B cell (primary cell): ENCODE measurements at regions not wholly inside any gene's neighbourhood (a gene's known extent, or its start where the extent isn't known, plus 50 kb on each side); places are given as distances from the start of the nearest gene placed in this dataset.

Experiments used
- ATAC-seq: fragments of 200-7000 bp; cut with Tn5 transposase; one replicate; pipeline ENCODE4 v1.10.0; 2021; ENCODE audit warnings: low read depth, mild to moderate bottlenecking, moderate number of reproducible peaks, moderate library complexity
- CTCF ChIA-PET: fragments of 350-600 bp; sonication (Branson Sonifier 250); formaldehyde crosslinking; loops from one replicate; lab custom pipeline; 2021; ENCODE audit warnings: antibody characterized with exemption, inconsistent platforms; lab: Charles Lee
- POLR2A ChIA-PET: fragments of 350-600 bp; sonication (Branson Sonifier 250); formaldehyde crosslinking; loops from one replicate; lab custom pipeline; 2021; ENCODE audit warnings: antibody characterized with exemption; lab: Charles Lee
- DNase-seq: peaks from one replicate; pipeline ENCODE4 v3.0.0; 2013
- H2AFZ ChIP-seq: 2 replicates; pipeline ENCODE4 v1.6.1; 2012; ENCODE audit warnings: mild to moderate bottlenecking, low read depth, low read length; ENCODE audit not compliant: insufficient read depth, poor library complexity, severe bottlenecking
- H3K27ac ChIP-seq, 2 donors: 1 replicate in 1 of 2; 2 replicates in 1 of 2; pipeline ENCODE4 v1.5.1; 2012 to 2013; ENCODE audit warnings: low read length in 2 of 2, mild to moderate bottlenecking in 2 of 2, moderate library complexity in 1 of 2
- H3K27me3 ChIP-seq, 4 experiments: fragments of 200-600 bp in 1 of 4; sonication (generic) in 1 of 4; replicated peaks in 1 of 4; 1 replicate in 2 of 4; 2 replicates in 2 of 4; pipeline versions ENCODE4 v1.6.1 to v1.7.0; 2013 to 2016; ENCODE audit warnings: low read length in 3 of 4, mild to moderate bottlenecking in 2 of 4, mixed read lengths in 1 of 4, moderate library complexity in 1 of 4; ENCODE audit not compliant: insufficient read depth in 4 of 4, control insufficient read depth in 3 of 4; ENCODE audit errors: control extremely low read depth in 1 of 4
- H3K36me3 ChIP-seq, 2 experiments: replicated peaks in 1 of 2; 1 replicate in 1 of 2; 2 replicates in 1 of 2; pipeline versions ENCODE4 v1.6.1 to v1.7.1; 2013; ENCODE audit warnings: low read length in 1 of 2; ENCODE audit not compliant: insufficient read depth in 2 of 2, control insufficient read depth in 1 of 2; ENCODE audit errors: control extremely low read depth in 1 of 2, extremely low read depth in 1 of 2
- H3K4me1 ChIP-seq, 2 donors: fragments of 200-600 bp in 1 of 2; sonication (generic) in 1 of 2; 1 replicate in 1 of 2; 2 replicates in 1 of 2; pipeline versions ENCODE4 v1.5.1 to v1.6.1; 2013 to 2017; ENCODE audit warnings: low read length in 2 of 2; ENCODE audit not compliant: control insufficient read depth in 2 of 2, insufficient read depth in 2 of 2
- H3K4me2 ChIP-seq: replicated peaks from 2 replicates; pipeline ENCODE3; 2012; ENCODE audit warnings: mild to moderate bottlenecking, low read depth, low read length; ENCODE audit not compliant: poor library complexity, severe bottlenecking
- H3K4me3 ChIP-seq, 5 experiments: fragments of 200-600 bp in 1 of 5; sonication (generic) in 1 of 5; 1 replicate in 3 of 5; 2 replicates in 2 of 5; pipeline versions ENCODE4 v1.5.1 to v1.7.0; 2011 to 2016; ENCODE audit warnings: low read length in 4 of 5, mild to moderate bottlenecking in 4 of 5, low read depth in 2 of 5, control low read depth in 1 of 5, moderate library complexity in 1 of 5; ENCODE audit not compliant: insufficient read depth in 1 of 5; ENCODE audit errors: control extremely low read depth in 1 of 5, extremely low read depth in 1 of 5
- H3K79me2 ChIP-seq: fragments of 200-600 bp; sonication (generic); one replicate; pipeline ENCODE4 v1.6.0; 2016; ENCODE audit warnings: low read length; ENCODE audit not compliant: control insufficient read depth, insufficient read depth
- H3K9ac ChIP-seq: fragments of 200-600 bp; sonication (generic); 2 replicates; pipeline ENCODE4 v1.6.1; 2017; ENCODE audit warnings: mild to moderate bottlenecking, low read length, moderate library complexity
- H3K9me3 ChIP-seq, 3 donors: one replicate each; pipeline versions ENCODE4 v1.6.1 to v1.7.1; 2013; ENCODE audit warnings: low read length in 2 of 3; ENCODE audit not compliant: control insufficient read depth in 2 of 3, insufficient read depth in 1 of 3; ENCODE audit errors: control extremely low read depth in 1 of 3
- H4K20me1 ChIP-seq: 2 replicates; pipeline ENCODE4 v1.6.0; 2012; ENCODE audit warnings: mild to moderate bottlenecking, low read length; ENCODE audit not compliant: insufficient read depth, control insufficient read depth, poor library complexity, severe bottlenecking
- H3K27ac Mint-ChIP-seq: one replicate; pipeline ENCODE4 v1.8.0; 2021; ENCODE audit warnings: mixed read lengths
- H3K27me3 Mint-ChIP-seq: one replicate; pipeline ENCODE4 v1.8.0; 2021; ENCODE audit warnings: mixed read lengths
- H3K4me1 Mint-ChIP-seq: one replicate; pipeline ENCODE4 v1.8.0; 2021; ENCODE audit warnings: mixed read lengths
- H3K4me3 Mint-ChIP-seq: one replicate; pipeline ENCODE4 v1.8.0; 2021; ENCODE audit warnings: mixed read lengths
- H3K9me3 Mint-ChIP-seq: one replicate; pipeline ENCODE4 v1.8.0; 2022; ENCODE audit warnings: mixed read lengths; ENCODE audit not compliant: insufficient read depth
- CTCF ChIP-seq: fragments of 200-600 bp; IDR thresholded peaks from one replicate; pipeline ENCODE4 v1.8.0; 2022; ENCODE audit warnings: antibody characterized with exemption, mild to moderate bottlenecking
- EZH2 ChIP-seq: IDR thresholded peaks from 2 replicates; pipeline ENCODE4 v1.6.1; 2012; ENCODE audit warnings: borderline replicate concordance, low read depth, mild to moderate bottlenecking, moderate library complexity, low read length; ENCODE audit not compliant: insufficient read depth, poor library complexity, severe bottlenecking
- WGBS: methylation state at CpG from one replicate; pipeline ENCODE4 v1.1.5; 2013; ENCODE audit warnings: missing lambda C conversion rate; ENCODE audit not compliant: insufficient coverage; 5-methylcytosine and 5-hydroxymethylcytosine counted together
- intact Hi-C: fragments of 100-400 bp; cut with micrococcal nuclease; formaldehyde crosslinking; loops from one replicate; pipeline ENCODE4 v1.10.0; 2022

- H3K4me3 Mint-ChIP-seq = no peak overlapping the region
- Histone ChIP-seq H3K27ac (no peak overlapping the region), H3K79me2 (no peaks in the 10 kb centered on the region), H3K9ac (no peak overlapping the region), H3K9me3 (peaks cover 0 to 4% (median 0%) of the 10 kb centered on the region in 3 donors), H3K36me3 (no peaks in the 10 kb centered on the region), H3K4me2 (no peak overlapping the region), H4K20me1 (no peaks in the 10 kb centered on the region), H2AFZ (no peak overlapping the region), H3K4me1 (no peaks in the 10 kb centered on the region), H3K27me3 (no peaks in the 10 kb centered on the region), H3K4me3 (no peak overlapping the region)
- POLR2A ChIA-PET = no interaction called here
- 93% methylated on average over 3 of the region's 3 CpGs for WGBS
- no peak for TF ChIP-seq CTCF
- TF ChIP-seq EZH2 = no peak
- no peaks in the 10 kb centered on the region for H3K4me1 Mint-ChIP-seq
- CTCF ChIA-PET = no interaction called here
- ATAC-seq = no peak
- no peaks in the 10 kb centered on the region for H3K9me3 Mint-ChIP-seq
- intact Hi-C loops = no loop called here
- peaks cover 4% of the 10 kb centered on the region for H3K27me3 Mint-ChIP-seq
- no peak for DNase-seq
- H3K27ac Mint-ChIP-seq = no peak overlapping the region
Observed at GRCh38 chr12:105547786-105548185, 217.3 kb downstream of the C12orf75 start.

GRCh38 chr12:105548626-105549025 is 218.1 kb downstream of the C12orf75 start:
- 100% methylated on average over 2 of the region's 3 CpGs for whole genome bisulfite sequencing
- H3K27me3 Mint-ChIP-seq = peaks cover 4% of the 10 kb centered on the region
- CTCF ChIA-PET = no interaction called here

More at GRCh38 chr12:105548626-105549025, 218.1 kb downstream of the C12orf75 start:
- H3K4me2 ChIP-seq = no peak overlapping the region
- H3K4me1 ChIP-seq = no peaks in the 10 kb centered on the region
- no peaks in the 10 kb centered on the region for H3K79me2 ChIP-seq
- no peaks in the 10 kb centered on the region for H3K4me1 Mint-ChIP-seq
- H3K27me3 ChIP-seq = no peaks in the 10 kb centered on the region
- no peak overlapping the region for H3K27ac ChIP-seq
- H3K4me3 Mint-ChIP-seq = no peak overlapping the region
- H4K20me1 ChIP-seq = no peaks in the 10 kb centered on the region
- no peak overlapping the region for H3K4me3 ChIP-seq
- H3K9me3 ChIP-seq = peaks cover 0 to 4% (median 0%) of the 10 kb centered on the region in 3 donors
- intact Hi-C loops = no loop called here
- ATAC-seq (no peak), DNase-seq (no peak)
- H3K36me3 ChIP-seq = no peaks in the 10 kb centered on the region
- TF ChIP-seq EZH2 = no peak
- TF ChIP-seq CTCF = no peak
- POLR2A ChIA-PET = no interaction called here
- no peak overlapping the region for H2AFZ ChIP-seq
- no peak overlapping the region for H3K9ac ChIP-seq
- H3K27ac Mint-ChIP-seq = no peak overlapping the region
- no peaks in the 10 kb centered on the region for H3K9me3 Mint-ChIP-seq
